CD4-positive, CD25-positive, alpha-beta regulatory T cell (primary cell): ENCODE measurements at regions not wholly inside any gene's neighbourhood (a gene's known extent, or its start where the extent isn't known, plus 50 kb on each side); places are given as distances from the start of the nearest gene placed in this dataset.
"Not testable (repeated sequence)": the region's sequence is repeated elsewhere in the genome, so short reads cannot be mapped to it uniquely, and the experiment has no call there.

ENCODE experiments used
- ATAC-seq, 2 donors: fragments of 150-1000 bp; cut with Tn5 transposase; one replicate each; pipeline ENCODE4 v1.10.0; 2021; ENCODE audit warnings: low read depth in 2 of 2, moderate number of reproducible peaks in 2 of 2, moderate library complexity in 1 of 2
- DNase-seq, 3 donors: peaks; one replicate each; pipeline versions ENCODE4 v3.0.0 to v3.0.0-alpha.2; 2012 to 2022; ENCODE audit warnings: mixed read lengths in 1 of 3
- H3K27ac ChIP-seq: one replicate; pipeline ENCODE4 v1.7.0; 2013; ENCODE audit warnings: mild to moderate bottlenecking, low read length; ENCODE audit not compliant: insufficient read depth, poor library complexity, severe bottlenecking
- H3K27me3 ChIP-seq: one replicate; pipeline ENCODE4 v1.7.0; 2013; ENCODE audit warnings: low read length; ENCODE audit not compliant: control insufficient read depth, insufficient read depth
- H3K36me3 ChIP-seq: one replicate; pipeline ENCODE4 v1.7.0; 2013; ENCODE audit warnings: mild to moderate bottlenecking, low read length, moderate library complexity; ENCODE audit not compliant: control insufficient read depth, insufficient read depth
- H3K4me1 ChIP-seq: 2 replicates; pipeline ENCODE4 v1.7.0; 2013; ENCODE audit warnings: mild to moderate bottlenecking, low read length; ENCODE audit not compliant: insufficient read depth, control insufficient read depth, poor library complexity, severe bottlenecking
- H3K4me3 ChIP-seq: one replicate; pipeline ENCODE4 v1.7.0; 2013; ENCODE audit warnings: low read depth, mild to moderate bottlenecking, low read length, moderate library complexity
- H3K9me3 ChIP-seq, 2 experiments: 1 replicate in 1 of 2; 2 replicates in 1 of 2; pipeline ENCODE4 v1.7.0; 2013; ENCODE audit warnings: low read length in 2 of 2, mild to moderate bottlenecking in 1 of 2, moderate library complexity in 1 of 2; ENCODE audit not compliant: control insufficient read depth in 2 of 2
- H3K27ac Mint-ChIP-seq, 3 donors: one replicate each; pipeline ENCODE4 v1.8.0; 2020 to 2022; ENCODE audit warnings: mild to moderate bottlenecking in 3 of 3, mixed read lengths in 3 of 3, moderate library complexity in 2 of 3
- H3K27me3 Mint-ChIP-seq: one replicate; pipeline ENCODE4 v1.8.0; 2022; ENCODE audit warnings: mild to moderate bottlenecking, mixed read lengths
- H3K36me3 Mint-ChIP-seq: one replicate; pipeline ENCODE4 v1.8.0; 2020; ENCODE audit warnings: mixed read lengths
- H3K4me1 Mint-ChIP-seq, 4 donors: one replicate each; pipeline ENCODE4 v1.8.0; 2020 to 2022; ENCODE audit warnings: mixed read lengths in 4 of 4, mild to moderate bottlenecking in 1 of 4
- H3K4me3 Mint-ChIP-seq, 4 donors: one replicate each; pipeline ENCODE4 v1.8.0; 2020 to 2022; ENCODE audit warnings: mild to moderate bottlenecking in 4 of 4, mixed read lengths in 4 of 4, moderate library complexity in 3 of 4
- H3K9me3 Mint-ChIP-seq, 7 donors: one replicate each; pipeline ENCODE4 v1.8.0; 2020 to 2022; ENCODE audit warnings: mixed read lengths in 7 of 7, mild to moderate bottlenecking in 3 of 7, moderate library complexity in 2 of 7

DNA sequence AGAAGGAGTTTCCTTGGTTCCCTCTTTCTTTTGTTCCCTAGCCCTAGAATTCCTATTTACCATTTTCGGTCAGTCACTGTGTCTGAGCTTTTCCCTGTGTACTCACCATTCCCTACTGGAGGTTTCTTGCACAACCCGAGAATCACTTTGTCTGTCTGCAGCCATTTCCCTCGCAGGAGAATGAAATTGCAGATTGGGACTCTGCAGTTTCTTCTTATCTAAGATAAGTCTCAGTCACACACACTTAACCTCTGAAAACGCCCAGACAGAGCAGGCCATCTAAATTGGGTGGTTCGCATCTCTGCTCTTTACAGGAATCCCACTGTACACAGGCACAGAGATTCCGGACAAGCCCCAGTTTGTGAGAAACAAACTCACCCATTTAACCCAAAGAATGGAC lies 58.6 kb upstream of the CNTNAP2 start:
- Histone ChIP-seq H3K9me3 (peaks cover 0 to 13% of the 10 kb centered on the region in 2 experiments), H3K27ac (no peak overlapping the region), H3K4me1 (no peaks in the 10 kb centered on the region), H3K4me3 (no peak overlapping the region), H3K36me3 (no peaks in the 10 kb centered on the region), H3K27me3 (no peaks in the 10 kb centered on the region)
- no peak overlapping the region for H3K27ac Mint-ChIP-seq
- no peaks in the 10 kb centered on the region for H3K4me1 Mint-ChIP-seq
- no peaks in the 10 kb centered on the region for H3K27me3 Mint-ChIP-seq
- H3K36me3 Mint-ChIP-seq, result no peaks in the 10 kb centered on the region
- DNase-seq, result no peak
- ATAC-seq, result no peak
- H3K9me3 Mint-ChIP-seq, result peaks cover 2 to 20% (median 7%) of the 10 kb centered on the region in 7 donors
- no peak overlapping the region for H3K4me3 Mint-ChIP-seq

DNA sequence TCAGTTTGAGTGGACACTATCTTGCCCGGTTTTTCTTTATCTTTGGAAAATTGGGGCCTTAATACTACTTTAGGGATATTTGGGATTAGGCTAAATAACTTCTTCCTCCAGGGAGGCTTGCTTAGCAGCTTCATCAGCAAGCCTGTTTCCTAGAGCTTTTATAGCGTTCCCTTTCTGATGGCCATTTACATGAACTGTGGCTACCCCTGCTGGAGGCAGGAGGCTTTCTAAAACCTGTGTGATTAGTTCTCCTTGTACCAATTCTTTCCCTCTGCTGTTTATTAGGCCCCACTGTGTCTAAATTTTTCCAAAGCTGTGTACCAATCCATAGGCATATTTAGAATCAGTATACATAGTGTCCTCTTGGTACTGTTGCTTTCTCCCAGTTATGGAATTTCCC lies 61.7 kb upstream of the CNTNAP2 start:
- Mint-ChIP-seq H3K27me3 (no peaks in the 10 kb centered on the region), H3K4me3 (no peak overlapping the region), H3K27ac (no peak overlapping the region), H3K9me3 (peaks cover 2 to 15% (median 8%) of the 10 kb centered on the region in 7 donors), H3K4me1 (no peaks in the 10 kb centered on the region), H3K36me3 (no peaks in the 10 kb centered on the region)
- peaks cover 0 to 13% of the 10 kb centered on the region in 2 experiments for H3K9me3 ChIP-seq
- ATAC-seq (no peak), DNase-seq (no peak)
- H3K36me3 ChIP-seq, result no peaks in the 10 kb centered on the region
- H3K4me1 ChIP-seq, result no peaks in the 10 kb centered on the region
- H3K27ac ChIP-seq, result no peak overlapping the region
- no peaks in the 10 kb centered on the region for H3K27me3 ChIP-seq
- H3K4me3 ChIP-seq, result no peak overlapping the region

DNA sequence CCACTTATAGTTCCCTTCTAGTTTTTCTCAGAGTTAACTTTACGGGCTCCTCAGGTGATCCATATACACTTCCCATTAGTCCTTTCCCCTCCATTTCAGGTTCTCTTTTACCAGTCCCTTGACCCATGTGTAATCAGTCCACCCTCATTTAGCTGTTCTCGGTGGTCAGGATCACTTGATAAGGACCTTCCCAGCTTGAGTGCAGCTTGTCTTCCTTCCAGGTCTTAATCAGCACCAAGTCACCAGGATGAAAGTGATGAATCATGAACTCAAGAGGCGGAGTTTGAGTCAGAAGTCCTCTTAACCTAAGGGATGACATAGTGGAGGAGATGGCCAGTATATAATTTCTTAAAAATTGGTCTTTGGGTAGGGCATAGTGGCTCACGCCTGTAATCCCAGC lies 63.1 kb upstream of the CNTNAP2 start:
- H3K36me3 Mint-ChIP-seq, result no peaks in the 10 kb centered on the region
- peaks cover 0 to 13% (median 8%) of the 10 kb centered on the region in 7 donors for H3K9me3 Mint-ChIP-seq

DNA sequence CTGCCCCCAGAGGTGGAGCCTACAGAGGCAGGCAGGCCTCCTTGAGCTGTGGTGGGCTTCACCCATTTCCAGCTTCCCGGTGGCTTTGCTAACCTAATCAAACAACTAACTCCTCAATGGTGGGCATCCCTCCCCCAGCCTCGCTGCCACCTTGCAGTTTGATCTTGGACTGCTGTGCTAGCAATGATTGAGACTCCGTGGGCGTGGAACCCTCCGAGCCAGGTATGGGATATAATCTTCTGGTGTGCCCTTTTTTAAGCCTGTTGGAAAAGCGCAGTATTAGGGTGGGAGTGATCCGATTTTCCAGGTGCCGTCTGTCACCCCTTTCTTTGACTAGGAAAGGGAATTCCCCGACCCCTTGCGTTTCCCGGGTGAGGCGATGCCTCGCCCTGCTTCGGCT lies 73.3 kb upstream of the CNTNAP2 start:
- not testable (repeated sequence) for H3K27ac Mint-ChIP-seq, DNase-seq, H3K4me3 Mint-ChIP-seq, H3K27me3 Mint-ChIP-seq, H3K4me1 ChIP-seq, ATAC-seq, H3K9me3 Mint-ChIP-seq, H3K27ac ChIP-seq, H3K36me3 ChIP-seq, H3K27me3 ChIP-seq, H3K4me1 Mint-ChIP-seq, H3K36me3 Mint-ChIP-seq, H3K4me3 ChIP-seq, H3K9me3 ChIP-seq

More for the DNA sequence above, 63.1 kb upstream of the CNTNAP2 start:
- no peaks in the 10 kb centered on the region for H3K4me1 ChIP-seq
- H3K27ac ChIP-seq, result no peak overlapping the region
- H3K4me3 Mint-ChIP-seq, result no peak overlapping the region
- H3K36me3 ChIP-seq, result no peaks in the 10 kb centered on the region
- DNase-seq, result no peak
- no peaks in the 10 kb centered on the region for H3K27me3 ChIP-seq
- no peak overlapping the region for H3K4me3 ChIP-seq
- H3K4me1 Mint-ChIP-seq, result no peaks in the 10 kb centered on the region
- H3K27me3 Mint-ChIP-seq, result no peaks in the 10 kb centered on the region
- H3K9me3 ChIP-seq, result peaks cover 0 to 9% of the 10 kb centered on the region in 2 experiments
- no peak for ATAC-seq
- H3K27ac Mint-ChIP-seq, result no peak overlapping the region

DNA sequence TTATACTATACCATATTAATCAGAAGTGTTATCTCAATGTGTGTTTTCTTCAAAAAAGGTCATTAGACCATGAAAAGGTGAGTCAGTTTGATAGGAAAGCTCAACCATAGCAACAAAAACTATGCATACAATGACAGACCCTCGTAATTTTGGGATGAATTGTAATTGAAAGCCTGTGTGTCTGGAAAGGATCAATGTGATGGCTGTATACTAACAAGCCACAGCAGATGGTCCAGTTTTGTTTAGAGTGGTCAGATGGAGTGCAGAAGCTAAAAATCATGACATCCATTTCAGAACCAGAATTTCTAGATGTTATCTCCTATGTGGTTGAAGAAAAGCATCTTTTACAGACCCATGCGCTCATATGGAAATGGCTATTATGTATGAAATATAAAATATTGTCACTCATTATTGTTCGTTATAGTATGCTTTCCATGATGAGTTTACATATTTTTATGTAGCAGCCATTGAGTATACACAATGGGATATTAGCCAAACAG lies 88.3 kb upstream of the CNTNAP2 start:
- Histone ChIP-seq H3K27ac (no peak overlapping the region), H3K9me3 (no peaks in the 10 kb centered on the region), H3K27me3 (no peaks in the 10 kb centered on the region), H3K36me3 (no peaks in the 10 kb centered on the region), H3K4me3 (no peak overlapping the region), H3K4me1 (no peaks in the 10 kb centered on the region)
- H3K9me3 Mint-ChIP-seq, result peaks cover 2 to 22% (median 4%) of the 10 kb centered on the region in 7 donors
- ATAC-seq (no peak), DNase-seq (no peak)
- no peaks in the 10 kb centered on the region for H3K4me1 Mint-ChIP-seq
- H3K27me3 Mint-ChIP-seq, result no peaks in the 10 kb centered on the region
- H3K27ac Mint-ChIP-seq, result no peak overlapping the region
- H3K4me3 Mint-ChIP-seq, result no peak overlapping the region
- no peaks in the 10 kb centered on the region for H3K36me3 Mint-ChIP-seq

DNA sequence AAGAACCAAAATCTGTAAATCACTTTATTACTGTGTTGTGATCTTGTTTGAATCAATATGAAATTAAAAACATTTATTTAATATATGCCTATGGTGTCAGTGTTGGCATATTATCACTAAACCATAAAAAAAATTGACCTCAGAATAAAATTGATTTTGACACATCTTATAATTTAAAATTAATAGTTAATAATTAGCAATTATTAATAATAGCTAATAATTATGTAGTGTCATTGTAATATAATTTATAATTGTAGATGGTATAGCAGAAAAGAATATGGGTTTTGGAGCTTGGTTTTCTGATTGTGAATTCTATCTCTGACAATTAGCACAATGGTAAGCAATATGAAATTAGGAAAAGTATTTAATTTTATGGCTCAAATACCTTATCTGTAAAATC lies 89.4 kb upstream of the CNTNAP2 start:
- H3K27ac Mint-ChIP-seq, result no peak overlapping the region
- Histone ChIP-seq H3K4me3 (no peak overlapping the region), H3K27ac (no peak overlapping the region), H3K4me1 (no peaks in the 10 kb centered on the region), H3K27me3 (no peaks in the 10 kb centered on the region), H3K36me3 (no peaks in the 10 kb centered on the region), H3K9me3 (no peaks in the 10 kb centered on the region)
- DNase-seq (no peak), ATAC-seq (no peak)
- H3K27me3 Mint-ChIP-seq, result no peaks in the 10 kb centered on the region
- H3K4me3 Mint-ChIP-seq, result no peak overlapping the region
- no peaks in the 10 kb centered on the region for H3K36me3 Mint-ChIP-seq
- peaks cover 2 to 24% (median 5%) of the 10 kb centered on the region in 7 donors for H3K9me3 Mint-ChIP-seq
- no peaks in the 10 kb centered on the region for H3K4me1 Mint-ChIP-seq

DNA sequence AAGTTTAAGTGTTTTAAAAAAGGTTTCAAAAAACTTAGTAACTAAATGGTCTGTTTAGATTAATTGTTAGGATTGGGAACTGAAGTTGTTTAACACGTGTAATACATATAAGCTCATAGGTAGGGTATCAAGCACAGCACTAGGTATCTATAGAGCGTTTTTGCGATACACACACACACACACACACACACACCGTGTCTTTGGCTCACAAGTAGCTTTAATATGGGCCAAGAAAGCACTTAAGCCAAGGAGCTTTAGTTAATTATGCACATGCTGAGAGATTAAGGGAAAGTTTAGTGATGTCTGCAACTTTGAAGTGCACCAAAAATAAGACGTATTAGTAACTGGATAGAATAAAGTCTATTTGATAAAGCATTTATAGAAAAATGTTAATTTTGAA lies 93.8 kb upstream of the CNTNAP2 start:
- ATAC-seq (no peak), DNase-seq (no peak)
- Mint-ChIP-seq H3K27me3 (no peaks in the 10 kb centered on the region), H3K27ac (no peak overlapping the region), H3K4me1 (no peaks in the 10 kb centered on the region), H3K9me3 (peaks cover 0 to 19% (median 8%) of the 10 kb centered on the region in 7 donors), H3K4me3 (no peak overlapping the region), H3K36me3 (no peaks in the 10 kb centered on the region)
- Histone ChIP-seq H3K36me3 (no peaks in the 10 kb centered on the region), H3K4me3 (no peak overlapping the region), H3K27me3 (no peaks in the 10 kb centered on the region), H3K9me3 (no peaks in the 10 kb centered on the region), H3K27ac (no peak overlapping the region), H3K4me1 (no peaks in the 10 kb centered on the region)

DNA sequence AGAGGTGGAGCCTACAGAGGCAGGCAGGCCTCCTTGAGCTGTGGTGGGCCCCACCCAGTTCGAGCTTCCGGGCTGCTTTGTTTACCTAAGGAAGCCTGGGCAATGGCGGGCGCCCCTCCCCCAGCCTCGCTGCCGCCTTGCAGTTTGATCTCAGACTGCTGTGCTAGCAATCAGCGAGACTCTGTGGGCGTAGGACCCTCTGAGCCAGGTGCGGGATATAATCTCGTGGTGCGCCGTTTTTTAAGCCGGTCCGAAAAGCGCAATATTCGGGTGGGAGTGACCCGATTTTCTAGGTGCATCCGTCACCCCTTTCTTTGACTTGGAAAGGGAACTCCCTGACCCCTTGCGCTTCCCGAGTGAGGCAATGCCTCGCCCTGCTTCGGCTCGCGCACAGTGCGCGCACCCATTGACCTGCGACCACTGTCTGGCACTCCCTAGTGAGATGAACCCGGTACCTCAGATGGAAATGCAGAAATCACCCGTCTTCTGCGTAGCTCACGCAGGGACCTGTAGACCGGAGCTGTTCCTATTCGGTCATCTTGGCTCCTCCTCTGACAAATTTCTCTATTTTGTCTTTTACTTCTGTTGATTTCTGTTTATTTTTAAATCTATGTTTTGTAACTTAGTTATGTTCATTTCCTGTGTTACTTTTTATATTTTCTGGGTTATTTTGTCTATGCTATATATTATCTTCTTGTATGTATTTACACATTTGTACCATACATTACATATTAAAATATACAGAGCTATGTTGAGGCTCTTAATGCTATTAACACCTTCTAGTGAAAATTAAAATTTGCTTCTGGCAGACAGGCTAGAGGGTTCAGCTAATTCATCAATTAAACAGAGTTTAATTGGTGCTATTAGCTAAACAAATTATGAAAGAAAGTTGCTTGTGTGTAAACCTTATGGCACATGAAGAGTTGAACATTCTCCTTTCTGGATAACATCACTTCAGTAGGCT lies 97.3 kb upstream of the CNTNAP2 start:
- not testable (repeated sequence) for H3K36me3 ChIP-seq, H3K4me3 Mint-ChIP-seq, H3K27ac ChIP-seq, H3K4me1 ChIP-seq, H3K27me3 Mint-ChIP-seq, H3K27ac Mint-ChIP-seq, DNase-seq, H3K9me3 ChIP-seq, H3K4me1 Mint-ChIP-seq, ATAC-seq, H3K36me3 Mint-ChIP-seq, H3K4me3 ChIP-seq, H3K27me3 ChIP-seq
- H3K9me3 Mint-ChIP-seq, result peaks cover 0 to 11% (median 4%) of the 10 kb centered on the region in 7 donors
